SKM-1 (cell line): ENCODE measurements at regions not wholly inside any gene's neighbourhood (a gene's known extent, or its start where the extent isn't known, plus 50 kb on each side); places are given as distances from the start of the nearest gene placed in this dataset.
"Not testable (repeated sequence)": the region's sequence is repeated elsewhere in the genome, so short reads cannot be mapped to it uniquely, and the experiment has no call there.

Experiments used
- DNase-seq: peaks from one replicate; lab custom pipeline; 2025; ENCODE audit not compliant: unreplicated experiment; lab: John Stamatoyannopoulos, UW

DNA sequence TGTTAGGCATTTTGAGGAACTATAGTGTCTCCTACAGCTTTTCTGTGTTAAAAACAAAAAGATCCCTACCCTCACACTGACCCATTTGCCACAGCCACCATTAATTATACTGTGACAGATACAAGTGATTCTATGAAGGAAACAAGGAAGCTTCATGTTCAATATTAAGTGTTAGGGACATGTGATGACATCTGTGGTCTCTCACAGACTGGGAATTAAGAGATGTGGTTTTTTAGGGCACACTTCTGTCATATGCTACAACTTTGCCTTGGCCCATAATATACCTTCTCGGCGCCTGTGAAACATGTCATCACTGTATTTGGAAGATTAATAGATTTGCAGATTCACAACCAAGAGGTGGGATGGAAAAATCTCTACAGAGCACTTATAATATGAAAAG is 102.9 kb upstream of the TCF21 start:
- DNase-seq, result no peak

DNA sequence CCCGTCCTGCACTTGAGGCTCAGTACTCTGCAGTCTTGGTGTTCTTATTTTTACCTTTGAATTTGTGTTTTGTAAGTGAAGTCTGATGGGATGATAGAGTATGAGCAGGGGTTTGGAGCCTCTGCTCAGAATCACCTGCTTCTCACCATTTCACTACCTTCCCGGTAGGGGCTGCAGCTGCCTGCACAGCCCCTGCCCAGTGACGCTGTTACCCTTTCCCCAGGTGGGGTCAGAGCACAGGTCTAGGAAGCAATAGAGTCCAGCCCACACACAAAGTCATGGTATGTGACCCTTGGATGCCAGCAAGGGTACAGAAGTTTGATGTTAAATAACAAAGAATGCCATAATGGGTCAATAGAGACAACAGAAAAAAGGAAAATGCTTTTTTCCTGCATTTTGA is 101.8 kb upstream of the TCF21 start:
- DNase-seq, result no peak

DNA sequence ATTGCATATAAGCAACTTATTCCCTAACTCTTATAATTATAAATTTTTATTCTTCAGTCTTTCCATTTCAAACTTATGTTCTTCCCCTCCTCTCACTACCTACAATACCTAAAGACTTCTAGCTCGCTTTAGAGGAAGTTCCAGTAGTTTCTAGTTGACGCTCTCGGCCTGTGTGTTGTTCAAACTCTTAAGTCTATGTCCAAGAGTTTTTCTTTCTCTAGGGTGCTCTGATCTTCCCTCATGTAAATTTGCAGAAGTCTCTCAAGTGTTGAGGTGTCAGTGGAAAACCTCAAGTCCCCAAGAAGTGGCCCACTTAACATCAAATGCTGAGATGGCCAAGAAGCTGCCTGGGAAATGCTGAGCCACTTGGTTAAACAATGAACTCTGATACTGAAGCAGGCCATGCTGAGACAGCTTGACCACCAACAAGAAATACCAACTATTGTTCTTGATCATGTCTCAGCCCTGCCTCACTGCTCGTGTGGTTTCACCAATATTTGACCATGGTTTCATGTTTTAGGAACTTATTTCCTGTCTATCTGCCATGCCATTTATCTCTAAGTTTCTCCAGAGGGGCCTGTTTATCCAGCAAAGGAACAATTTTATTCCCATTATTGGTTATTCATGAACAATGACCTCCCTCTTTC is 100.9 kb upstream of the TCF21 start:
- DNase-seq, result no peak

DNA sequence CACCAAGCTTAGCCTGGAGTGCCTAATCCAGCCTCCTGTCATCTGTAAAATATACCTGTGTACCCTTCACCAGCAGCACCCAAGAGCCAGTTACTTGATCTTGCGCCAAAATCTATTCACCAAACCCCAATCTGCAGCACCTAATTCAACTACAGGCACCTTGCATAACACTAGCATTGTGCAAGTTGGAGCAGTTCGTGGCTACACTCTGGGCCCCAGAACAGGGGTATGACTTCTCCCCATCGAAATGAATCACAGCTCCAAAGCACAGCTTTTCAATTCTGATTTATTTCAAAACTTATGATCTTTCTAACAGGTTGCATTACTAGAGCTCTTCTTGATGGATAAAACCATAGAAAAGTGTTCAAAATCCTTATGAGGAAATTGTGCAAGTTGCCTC is 100.4 kb upstream of the TCF21 start:
- DNase-seq, result no peak

DNA sequence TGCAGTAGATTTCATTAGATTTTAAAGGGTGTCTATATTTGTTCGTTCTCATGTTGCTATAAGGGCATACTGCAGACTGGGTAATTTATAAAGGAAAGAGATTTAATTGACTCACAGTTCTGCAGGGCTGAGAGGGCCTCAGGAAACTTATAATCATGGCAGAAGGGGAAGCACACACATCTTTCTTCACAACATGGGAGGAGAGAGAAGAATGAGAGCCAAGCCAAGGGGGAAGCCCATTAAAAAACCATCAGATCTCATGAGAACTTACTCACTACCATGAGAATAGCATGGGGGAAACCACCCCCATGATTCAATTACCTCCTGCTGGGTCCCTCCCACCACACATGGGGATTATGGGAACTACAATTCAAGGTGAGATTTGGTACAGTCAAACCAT is 99.5 kb upstream of the TCF21 start:
- not testable (repeated sequence) for DNase-seq

DNA sequence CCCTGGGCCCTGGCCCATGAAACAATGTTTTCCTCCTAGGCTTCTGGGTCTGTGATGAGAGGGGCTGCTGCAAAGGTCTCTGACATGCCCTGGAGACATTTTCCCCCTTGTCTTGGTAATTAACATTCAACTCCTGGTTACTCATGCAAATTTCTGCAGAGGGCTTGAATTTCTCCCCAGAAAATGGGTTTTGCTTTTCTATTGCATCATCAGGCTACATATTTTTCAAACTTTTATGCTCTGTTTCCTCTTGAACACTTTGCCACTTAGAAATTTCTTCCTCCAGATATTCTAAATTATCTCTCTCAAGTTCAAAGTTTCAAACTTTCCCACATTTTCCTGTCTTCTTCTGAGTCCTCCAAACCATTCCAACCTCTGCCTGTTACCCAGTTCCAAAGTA is 98.2 kb upstream of the TCF21 start:
- not testable (repeated sequence) for DNase-seq

DNA sequence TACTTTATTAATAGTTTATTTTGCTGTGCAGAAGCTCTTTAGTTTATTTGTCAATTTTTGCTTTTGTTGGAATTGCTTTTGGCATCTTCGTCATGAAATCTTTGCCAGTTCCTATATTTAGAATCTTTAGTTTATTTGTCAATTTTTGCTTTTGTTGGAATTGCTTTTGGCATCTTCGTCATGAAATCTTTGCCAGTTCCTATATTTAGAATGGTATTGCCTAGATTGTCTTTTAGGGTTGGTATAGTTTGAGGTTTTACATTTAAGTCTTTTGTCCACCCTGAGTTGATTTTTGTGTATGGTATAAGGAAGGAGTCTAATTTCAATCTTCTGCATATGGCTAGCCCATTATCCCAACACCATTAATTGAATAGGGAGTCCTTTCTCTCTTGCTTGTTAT is 93.9 kb upstream of the TCF21 start:
- not testable (repeated sequence) for DNase-seq

DNA sequence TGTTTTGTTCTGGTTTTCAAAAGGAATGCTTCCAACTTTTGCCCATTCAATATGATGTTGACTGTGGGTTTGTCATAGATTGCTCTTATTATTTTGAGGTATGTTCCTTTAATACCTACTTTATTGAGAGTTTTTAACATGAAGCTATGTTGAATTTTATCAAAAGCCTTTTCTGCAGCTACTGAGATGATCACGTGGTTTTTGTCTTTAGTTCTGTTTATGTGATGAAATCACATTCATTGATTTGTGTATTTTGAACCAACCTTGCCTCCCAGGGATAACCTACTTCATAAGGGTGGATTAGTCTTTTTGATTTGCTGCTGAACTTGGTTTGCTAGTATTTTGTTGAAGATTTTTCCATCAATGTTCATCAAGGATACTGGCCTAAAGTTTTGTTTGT is 92.7 kb upstream of the TCF21 start:
- DNase-seq, result no peak

DNA sequence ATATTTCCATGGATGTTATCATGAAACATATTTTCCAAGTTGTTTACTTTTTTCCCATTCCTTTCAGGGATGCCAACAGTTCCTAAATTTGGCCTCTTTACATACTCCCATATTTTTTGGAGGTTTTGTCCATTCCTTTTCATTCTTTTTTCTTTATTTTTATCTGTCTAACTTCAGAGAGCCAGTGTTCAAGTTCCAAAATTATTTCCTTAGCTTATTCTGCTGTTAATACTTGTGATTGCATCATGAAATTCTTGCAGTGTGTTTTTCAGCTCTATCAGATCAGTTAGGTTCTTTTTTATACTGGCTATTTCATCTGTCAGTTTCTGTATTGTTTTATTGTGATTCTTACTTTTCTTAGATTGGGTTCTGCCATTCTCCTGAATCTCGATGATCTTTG is 89.9 kb upstream of the TCF21 start:
- no peak for DNase-seq

DNA sequence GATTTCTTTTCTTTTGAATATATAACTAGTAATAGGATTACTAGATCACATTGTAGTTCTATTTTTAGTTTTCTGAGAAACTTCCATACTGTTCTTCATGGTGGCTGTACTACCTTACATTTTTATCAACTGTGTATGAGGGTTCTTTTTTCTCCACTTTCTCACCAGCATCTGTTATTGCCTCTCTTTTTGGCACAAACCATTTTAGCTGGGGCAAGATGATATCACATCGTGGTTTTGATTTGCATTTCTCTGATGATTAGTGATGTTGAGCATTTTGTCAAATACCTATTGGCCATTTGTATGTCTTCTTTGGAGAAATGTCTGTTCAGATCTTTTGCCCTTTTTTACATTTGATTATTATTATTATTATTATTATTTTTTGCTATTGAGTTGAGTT is 86.1 kb upstream of the TCF21 start:
- DNase-seq, result no peak

DNA sequence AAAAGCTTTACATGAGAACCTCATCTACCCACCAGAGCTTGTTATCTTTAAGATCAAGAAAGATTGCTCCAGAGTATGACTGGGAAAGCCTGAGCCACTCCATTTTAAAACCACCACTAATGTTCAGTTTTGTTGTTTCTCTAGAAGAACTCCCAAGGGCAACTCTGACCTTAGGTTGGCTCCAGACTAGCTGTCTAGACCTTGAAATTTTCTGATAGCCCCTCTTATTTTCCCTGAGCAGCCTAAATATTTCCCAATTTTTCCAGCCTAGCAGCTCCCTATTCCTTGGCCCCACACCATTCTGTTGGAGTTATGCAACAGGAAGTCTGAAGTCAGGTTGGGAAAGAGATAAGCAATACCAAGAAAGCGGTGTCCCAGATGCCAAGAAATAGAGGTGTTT is 84.6 kb upstream of the TCF21 start:
- no peak for DNase-seq

DNA sequence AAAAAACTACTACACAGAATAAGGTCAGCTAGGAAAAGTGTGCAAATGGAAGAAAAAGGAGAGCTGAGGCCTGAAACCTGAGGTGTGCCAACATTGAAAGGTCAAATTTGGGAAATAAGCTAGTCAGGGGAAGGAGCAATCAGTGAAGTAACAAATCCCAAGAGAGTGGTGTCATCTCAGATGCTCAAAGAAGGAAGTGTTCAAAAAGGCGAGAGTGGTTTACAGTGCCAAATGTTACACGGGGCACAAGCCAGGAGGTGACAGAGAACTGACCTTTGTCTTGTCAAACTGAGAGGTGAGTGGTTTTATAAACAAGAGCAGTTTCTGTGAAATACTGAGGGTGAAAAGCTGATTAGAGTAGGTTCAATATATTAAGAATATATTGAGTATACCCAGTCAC is 83.0 kb upstream of the TCF21 start:
- DNase-seq, result no peak

DNA sequence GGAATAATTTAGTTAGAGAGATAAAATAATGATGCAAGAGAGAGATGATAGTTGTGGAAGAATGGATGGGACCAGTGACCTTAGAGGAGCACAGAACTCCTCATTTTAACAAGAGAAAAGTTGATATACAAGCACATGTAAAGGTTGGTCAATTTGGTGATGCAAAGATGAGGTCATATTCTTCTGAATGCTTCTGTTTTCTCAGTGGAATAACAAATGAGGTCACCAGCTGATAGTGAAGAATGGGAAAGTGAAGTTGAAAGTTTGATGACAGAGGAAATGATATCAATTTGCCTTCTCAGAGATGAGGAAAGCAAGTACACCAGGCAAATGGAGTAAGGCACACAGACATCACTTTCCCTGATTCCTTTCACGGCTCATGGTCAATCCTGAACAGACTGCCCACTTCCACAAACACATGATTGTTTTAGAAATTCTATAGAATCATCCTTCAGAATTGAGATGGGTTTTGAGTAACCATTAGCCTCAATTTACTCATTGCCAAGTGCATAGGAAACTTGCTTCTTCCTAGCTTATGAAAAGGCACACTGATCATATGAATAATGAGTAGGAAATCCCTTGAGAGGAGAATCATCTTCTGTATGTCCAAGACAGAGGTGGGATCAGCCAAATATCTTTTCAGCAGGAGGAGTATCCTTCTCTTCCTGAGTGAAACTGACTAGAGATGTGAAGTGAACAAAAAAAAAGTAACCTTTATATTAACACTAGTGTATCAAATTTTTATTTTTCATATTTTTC is 82.4 kb upstream of the TCF21 start:
- no peak for DNase-seq

DNA sequence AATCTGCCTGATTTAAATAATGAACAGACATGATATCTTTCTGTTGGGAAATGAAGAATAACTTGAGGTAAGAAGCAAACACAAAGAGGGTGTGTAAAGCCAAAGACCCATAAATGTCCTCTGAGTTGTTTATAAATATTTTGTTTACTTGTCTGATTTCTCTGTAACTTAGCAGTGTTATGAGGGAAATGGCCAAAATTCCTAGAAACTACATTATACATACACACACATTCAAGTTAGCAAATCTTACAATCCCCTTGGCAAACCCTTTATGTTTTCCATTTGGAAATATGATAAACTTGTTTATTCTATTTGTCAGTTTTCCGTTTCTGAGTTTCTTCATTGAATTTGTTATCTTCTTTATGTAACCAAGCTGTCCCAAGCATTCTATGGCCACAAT is 81.4 kb upstream of the TCF21 start:
- no peak for DNase-seq

DNA sequence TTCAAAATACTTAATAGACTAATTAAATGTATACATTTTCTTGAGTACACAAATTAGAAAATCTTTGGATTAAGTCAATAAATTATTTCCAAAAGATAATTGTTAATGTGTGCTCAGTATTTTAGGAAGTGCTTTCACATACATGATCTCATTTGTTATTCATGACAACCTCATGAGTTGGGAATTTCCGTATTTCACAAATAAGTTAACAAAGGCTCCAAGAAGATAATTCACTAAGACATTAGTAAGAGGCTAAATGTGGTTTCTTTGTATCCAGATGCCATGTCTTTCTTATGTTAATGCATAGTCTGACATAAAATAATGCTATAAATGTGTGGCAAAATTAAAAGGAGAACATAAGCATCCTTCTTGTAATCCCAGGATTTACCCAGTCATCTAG is 79.5 kb upstream of the TCF21 start:
- DNase-seq, result no peak

DNA sequence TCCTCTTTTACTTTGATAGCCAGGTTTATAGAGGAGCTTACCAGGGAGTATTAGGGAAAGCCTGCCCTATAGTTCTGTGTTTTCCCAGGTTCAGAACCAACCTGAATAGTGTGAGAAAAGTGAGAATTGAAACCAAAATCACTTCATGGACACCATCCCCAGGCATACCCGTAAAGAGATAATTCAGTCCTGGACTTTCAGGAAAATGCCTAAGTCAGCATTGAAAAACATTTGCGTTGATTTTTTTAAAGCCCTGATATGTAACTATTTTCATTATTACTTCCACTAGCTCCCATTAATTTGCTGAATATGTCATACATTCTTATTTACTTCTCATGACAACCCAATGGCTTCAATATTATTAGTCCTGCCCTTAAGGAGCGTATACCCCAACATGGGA is 77.4 kb upstream of the TCF21 start:
- no peak for DNase-seq

DNA sequence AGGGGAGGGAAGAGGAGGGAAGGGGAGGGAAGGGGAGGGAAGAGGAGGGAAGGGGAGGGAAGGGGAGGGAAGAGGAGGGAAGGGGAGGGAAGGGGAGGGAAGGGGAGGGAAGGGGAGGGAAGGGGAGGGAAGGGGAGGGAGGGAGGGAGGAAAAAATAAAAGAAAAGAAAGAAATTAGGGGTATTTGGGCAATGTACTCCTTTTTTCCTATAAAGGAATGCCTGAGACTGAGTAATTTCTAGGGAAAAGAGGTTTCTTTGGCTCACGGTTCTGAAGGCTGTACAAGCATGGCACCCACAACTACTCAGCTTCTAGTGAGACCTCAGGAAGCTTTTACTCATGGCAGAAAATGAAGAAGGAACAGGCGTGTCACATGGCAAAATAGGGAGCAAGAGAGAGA is 76.5 kb upstream of the TCF21 start:
- not testable (repeated sequence) for DNase-seq

DNA sequence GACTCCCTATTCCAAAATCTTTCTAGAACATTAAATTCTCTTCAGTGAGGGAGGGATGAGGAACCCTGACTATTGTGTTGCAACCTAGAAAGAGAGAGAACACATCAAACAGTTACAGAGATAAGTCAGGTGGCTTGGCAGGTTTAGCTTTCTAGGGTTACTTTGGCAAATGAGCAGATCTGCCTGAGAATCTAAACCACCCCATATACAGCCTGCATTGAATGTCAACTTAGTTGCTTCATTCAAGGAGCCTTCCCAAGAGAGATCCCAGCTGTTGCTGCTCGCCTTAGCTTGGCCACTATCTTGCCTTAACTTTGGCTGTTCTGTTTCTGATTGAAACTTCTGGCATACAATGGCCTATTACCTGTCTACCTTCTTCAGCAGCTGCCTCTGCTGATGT is 74.7 kb upstream of the TCF21 start:
- DNase-seq, result no peak

DNA sequence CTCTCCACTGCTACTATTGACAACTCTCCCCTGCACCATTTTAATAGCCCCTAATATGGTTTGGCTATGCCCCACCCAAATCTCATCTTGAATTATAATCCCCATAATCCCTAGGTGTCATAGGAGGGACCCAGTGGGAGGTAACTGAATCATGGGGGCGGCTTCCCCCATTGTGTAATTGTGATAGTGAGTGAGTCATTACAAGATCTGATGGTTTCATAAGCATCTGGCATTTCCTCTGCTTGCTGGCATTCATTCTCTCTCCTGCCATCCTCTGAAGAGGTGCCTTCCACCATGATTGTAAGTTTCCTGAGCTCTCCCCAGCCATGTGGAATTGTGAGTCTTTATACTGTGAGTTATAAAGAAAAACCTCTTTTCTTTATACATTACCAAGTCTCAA is 74.1 kb upstream of the TCF21 start:
- no peak for DNase-seq

DNA sequence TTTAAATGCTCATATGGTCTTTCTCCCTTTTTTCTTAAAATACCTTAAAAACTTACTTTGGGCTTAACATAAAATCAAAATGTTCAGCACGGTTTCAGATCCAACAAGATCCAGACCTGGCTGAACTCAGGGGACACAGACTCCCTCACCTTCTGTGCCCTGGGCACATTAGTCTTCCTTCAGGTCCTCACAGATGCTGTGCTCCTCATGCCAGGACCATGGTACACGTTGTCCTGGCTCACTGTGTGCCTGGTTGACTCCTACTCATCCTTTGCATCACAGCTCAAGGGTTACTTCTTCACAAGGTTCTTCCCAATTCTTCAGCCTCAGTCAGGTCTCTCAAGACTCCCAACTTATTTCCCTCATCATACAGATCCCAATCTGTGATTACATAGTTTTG is 73.6 kb upstream of the TCF21 start:
- no peak for DNase-seq

DNA sequence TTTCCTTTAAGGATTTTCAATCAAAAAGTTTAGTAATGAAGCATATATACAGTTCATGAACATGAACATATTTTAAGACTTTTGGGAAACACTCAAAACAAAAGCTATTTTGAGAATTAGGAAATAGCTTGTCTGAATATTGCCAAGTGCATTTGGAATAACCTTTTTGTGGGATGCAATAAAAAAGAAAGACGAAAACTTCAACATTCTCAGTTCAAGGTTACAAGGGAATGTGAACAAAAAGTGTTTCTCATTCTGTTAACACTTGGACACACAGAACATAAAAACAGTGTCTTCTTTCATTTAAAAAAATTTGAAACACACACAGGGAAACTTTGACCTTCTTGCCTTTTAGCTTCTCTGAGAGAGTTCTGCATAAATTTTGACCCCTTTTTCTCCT is 72.7 kb upstream of the TCF21 start:
- no peak for DNase-seq

DNA sequence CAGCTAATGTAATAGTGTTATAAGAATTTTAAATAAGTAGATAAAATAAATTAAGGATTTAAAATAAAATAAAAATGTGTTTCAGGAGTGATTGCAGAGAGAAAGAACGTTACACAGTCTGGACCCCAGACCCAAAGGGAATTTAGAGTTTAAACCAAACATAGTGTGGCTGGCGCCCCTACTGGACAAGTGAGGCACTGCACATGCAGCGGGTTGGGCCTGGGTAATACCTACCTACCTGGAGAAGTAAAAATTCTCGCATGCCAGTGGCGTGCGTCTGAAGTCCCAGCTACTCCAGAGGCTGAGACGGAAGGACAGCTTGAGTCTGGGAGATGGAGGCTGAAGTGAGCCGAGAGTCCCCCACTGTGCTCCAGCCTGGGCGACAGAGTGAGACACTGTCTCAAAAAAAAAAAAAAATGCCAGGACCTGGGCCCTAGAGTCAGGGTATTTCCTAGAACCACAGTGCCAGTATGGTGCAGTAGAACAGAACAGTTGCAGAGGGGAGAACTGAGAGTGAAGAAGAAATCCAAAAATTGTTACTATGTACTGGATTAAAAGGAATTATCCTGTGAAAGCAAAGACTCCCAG is 71.4 kb upstream of the TCF21 start:
- no peak for DNase-seq

DNA sequence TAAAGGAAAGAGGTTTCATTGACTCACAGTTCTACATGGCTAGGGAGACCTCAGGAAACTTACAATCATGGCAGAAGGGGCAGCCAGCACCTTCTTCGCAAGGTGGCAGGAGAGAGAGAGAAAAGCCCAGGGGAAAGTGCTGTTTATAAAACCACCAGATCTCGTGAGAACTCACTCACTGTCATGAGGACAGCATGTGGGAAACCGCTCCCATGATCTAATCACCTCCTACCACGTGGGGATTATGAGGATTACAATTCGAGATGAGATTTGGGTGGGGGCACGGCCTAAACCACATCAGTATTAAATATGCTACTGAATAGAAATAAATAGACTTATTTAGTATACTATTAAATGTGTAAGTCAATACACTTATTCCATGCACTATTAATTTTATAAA is 70.6 kb upstream of the TCF21 start:
- no peak for DNase-seq
